NCI-H526 (cell line): ENCODE measurements at regions not wholly inside any gene's neighbourhood (a gene's known extent, or its start where the extent isn't known, plus 50 kb on each side); places are given as distances from the start of the nearest gene placed in this dataset.
A peak's percentile ranks its signal among the peaks of the same experiment; 100 is the strongest.

ENCODE experiments used
- DNase-seq, 2 experiments: peaks; one replicate each; lab custom pipeline; 2025; lab: John Stamatoyannopoulos, UW

DNA sequence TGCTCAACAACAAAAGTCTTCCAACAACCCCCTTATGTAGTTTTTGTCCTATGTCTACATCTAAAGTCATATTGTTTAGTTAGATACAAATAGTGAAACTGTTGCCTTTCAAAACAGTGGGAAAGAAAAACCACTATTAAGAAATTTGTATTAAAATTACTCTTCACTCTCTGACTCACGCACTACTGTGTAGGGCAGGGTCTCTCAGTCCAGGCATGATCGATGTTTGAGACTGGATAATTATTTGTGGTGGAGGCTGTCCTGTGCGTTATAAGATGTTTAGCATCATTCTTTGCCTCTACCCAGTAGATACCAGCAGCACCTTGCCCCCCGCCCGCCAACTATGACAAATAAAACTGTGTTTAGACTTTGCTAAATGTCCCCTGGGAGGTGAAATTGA is 369.4 kb upstream of the ZEB2 start:
- no peak for DNase-seq

DNA sequence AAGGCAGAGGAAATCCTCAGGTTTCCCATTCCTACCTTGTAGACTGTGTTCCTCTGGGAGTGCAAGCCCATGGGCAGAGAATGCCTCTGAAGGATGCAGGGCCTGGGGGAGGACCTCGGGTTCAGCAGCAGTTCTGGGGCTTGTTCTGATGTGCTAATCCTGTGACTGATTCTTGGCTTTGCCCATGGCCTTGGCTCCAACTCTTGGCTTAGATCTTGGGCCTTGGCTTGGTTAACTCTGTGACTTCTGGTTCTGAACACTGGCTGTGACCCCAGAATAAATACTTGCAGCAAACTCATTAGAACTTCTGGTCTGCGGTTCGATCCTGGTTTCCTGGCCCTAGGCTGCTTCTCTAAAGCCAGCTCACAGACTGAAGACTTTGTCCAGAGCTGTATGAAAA is 366.9 kb upstream of the ZEB2 start:
- no peak for DNase-seq

DNA sequence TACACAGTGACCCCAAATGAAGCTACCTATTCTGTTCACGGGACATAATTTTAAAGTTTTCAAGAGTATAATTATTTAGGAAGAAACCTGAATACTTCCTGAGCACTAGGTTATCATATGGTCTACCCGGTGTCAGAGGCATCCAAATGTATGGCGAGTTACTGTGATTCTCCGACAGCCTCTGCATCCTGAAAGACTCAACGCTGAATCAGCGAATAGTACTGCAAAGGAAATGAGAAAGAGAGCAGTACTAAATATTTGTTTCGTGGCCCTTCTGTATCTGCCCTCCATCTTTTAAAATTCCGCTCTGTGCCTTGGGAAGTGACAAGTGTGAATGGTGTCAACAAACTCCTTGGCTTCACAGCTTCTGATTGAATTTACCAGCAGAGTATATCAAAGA is 358.0 kb upstream of the ZEB2 start:
- DNase-seq, result no peak

DNA sequence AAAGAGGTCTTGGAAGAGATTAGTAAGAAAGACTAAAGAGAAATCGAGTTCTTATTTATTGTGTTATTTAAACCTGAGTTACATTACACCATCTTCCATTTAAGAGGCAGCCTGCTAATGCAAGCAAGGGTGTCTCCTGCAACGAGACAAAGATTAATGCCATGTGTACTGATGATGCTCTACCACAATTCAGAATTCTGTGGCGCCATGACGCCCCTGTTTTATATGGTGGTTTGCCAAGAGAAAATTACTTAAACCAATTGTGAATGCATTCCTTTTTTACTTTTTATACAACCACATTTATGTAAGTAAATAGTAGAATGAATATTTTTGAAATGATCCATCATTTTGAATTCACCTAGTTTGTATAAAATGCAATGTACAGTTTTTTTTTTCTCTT is 356.1 kb upstream of the ZEB2 start:
- no peak for DNase-seq

DNA sequence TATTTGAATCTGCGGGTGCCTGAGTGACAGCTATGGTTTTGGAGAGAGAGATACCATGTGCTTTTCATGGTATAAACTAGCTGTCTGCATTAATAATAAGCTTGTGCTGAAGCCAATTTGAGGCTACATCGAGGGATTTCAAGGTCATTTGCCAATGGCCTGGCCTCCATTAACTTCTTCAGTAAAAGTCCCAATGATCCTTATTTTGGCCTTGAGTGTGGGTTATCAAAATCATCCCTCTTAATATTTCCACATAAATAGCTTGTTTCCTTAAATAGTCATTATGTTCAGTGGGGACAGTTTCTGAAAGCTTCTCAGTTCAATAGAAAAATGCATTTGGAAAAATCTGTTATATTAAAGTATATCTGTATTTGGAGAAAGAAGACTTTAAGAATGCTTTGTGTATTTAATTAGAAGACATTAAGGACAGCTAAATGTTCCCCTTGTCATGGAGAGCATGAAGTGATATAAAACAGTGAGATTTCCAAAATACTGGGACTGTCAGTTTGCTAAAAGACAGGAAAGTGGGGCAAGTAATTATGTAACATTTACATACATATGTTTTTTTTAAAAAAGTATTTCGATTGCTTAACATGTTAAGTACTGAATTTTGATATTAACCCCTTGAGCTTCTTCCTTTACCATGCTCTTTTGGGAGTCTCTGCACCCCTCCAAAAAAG is 355.5 kb upstream of the ZEB2 start:
- DNase-seq, result no peak

DNA sequence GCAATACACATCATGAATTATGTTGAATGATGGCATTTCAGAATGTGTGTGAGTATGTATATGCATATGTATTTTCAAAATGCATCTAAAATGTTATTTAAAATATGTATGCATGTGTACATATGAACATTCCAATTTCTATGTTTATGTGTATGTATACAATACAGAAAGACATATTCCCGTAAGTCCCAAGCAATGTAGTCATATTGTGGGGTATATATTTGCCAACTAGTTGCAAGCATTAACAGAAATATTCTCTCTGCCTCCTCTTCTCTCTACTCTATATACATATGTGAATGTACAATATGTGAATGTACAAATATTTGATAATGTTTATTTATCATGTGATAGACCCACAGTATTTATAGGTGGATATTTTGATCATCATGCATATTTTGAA is 345.8 kb upstream of the ZEB2 start:
- no peak for DNase-seq

DNA sequence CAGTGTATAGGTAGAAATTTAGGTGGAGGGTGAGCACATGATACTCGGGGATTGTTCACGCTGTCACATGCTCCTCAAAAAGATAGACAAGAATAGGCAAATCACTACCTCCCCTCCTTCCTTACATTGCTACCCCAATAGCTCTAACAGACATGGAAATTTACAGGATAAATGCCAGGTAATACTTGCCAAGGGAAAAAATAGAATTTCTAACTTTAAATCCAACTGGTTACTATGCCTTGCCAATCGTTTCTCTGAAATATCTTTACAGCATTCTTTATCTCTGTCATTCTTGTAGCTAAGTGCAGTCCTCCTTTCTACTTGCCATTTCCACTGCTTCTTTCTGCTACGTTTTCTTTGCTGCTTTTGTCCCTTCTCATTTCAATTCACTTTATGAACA is 339.8 kb upstream of the ZEB2 start:
- no peak for DNase-seq

DNA sequence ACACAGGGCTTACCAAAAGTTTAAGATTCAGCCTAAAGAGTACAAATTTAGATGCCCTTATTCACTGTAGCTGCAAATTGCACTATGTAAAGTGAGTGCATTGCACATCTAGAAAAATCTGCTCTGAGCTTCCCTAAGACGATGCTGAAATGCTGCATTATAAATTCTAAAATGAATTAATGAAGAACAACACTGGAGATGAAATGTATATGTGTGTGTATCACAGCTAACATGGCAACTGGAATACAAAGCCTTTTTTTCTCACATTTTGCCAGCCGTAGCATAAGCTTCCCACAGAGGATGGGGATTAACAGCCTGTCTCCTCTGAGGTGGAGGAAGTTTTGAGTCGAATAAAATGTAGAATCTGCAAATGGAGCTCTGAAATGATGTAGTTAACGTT is 338.3 kb upstream of the ZEB2 start:
- no peak for DNase-seq

DNA sequence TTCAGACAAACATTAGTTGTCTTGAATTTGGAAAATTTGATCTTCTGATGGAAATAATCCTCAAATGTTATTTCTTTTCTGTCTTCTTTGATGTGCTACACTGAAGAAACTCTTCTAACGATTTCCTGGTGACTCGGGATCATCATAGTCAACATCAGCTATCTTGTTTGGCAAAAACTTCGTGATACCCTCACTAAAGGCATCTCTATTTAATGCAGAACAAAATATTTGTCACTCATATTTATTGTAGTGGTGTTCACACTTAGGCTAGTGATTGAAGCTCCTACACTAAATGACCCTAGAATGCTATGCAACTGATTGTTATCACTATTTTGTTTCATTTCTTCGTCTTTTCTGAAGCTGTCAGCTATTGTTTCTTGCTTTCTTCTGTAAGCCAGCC is 334.7 kb upstream of the ZEB2 start:
- no peak for DNase-seq

DNA sequence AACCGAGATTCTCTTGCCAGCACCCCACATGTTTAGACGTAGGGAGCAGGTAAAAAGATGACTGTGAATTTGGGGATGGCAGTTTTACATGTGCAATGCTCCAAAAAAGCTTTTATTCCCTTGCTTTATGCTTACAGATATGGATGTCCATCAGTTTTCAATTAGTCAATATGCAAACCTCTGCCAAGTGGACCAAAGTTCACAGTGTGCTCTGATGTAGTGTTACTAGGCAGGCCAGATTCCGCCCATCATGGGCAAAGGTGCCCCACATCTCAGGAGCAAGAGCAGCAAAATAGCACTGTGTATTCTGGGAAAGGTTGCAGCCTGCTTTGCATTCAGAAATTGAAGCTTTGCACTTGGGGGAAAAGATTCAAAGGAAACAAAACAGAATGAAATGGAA is 329.7 kb upstream of the ZEB2 start:
- DNase-seq, result peak in 1 of 2 experiments; percentile 16

DNA sequence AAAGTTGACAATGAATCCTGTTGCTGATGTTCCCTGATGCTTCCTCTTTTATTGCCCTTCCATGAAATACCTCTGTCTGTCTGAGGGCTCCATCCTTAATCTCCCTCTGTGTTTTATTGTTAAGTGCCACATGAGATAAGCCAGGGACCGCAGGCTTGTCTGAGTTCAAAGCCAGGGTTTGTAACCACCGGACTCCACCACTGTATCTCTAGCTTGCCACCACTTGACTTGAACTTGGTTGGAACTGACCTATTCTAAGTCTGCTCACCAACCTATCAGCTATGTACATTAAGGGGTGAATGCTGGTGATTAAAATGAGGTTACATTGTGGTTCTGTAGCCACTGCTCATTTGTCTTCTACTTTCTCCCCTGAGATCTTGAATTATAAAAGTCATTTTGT is 328.5 kb upstream of the ZEB2 start:
- no peak for DNase-seq

DNA sequence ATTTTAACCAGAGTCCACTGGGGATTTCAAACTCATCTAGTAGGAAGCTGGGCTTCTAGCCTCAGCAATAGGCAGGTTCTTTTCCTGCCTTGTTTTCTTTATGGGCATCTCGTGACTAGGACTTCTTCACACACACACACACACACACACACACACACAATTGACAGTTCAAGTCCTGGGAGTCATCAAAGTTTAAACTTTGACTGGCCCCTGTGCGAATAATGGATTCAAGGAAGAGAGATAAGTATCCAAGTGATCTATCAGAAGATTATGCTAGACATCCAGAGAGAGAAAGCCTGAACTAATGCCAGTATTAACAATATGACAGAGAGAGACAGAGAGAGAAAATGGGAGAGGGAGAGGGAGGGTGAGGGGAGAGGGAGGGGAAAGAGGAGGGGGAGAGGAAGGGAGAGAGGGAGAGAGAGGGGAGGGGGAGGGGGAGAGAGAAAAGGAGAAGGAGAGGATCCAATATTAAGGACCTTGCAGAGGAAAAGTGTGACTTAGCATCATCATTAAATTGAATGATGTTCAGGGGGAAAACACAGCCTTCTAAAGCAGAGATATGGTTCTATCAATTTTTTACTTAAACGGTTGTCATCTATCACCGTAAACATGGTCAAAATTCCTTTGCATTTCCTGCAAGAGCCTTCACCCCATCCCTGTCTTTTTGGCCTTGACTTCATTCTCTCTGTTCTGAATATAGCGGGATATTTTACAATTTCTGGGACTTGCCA is 327.6 kb upstream of the ZEB2 start:
- no peak for DNase-seq

DNA sequence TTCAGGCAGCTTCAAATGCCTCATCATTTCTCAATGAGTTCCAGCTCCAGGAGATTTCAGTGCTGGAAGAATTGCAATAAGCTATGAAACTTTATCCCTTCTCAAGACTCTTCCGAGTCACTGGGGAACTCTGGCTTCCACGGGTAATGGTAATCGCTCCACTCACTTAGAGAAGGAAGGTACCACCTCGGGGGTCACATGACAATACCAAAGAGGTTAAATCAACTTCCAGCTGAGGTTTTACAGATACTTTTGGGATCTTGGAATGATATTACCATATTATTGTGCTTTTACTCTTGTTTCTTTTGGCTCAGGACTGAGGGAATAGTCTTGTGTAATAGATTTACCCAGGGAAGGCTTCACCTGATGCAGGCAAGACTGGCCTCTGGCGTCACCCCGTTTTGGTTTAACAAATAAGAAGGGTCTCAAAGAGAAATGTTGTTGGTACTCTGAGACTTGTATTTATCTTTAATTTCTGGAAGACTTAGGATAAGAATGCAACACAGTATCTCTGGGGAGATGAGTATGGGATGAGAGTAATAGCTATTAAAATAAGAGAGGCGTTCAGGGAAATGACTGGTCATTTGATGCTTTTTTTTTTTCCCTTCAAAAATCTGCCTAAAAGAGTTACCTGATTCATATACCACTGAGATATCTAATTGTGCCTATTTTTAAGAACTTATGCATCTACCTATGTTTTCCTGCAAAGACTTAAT is 316.9 kb upstream of the ZEB2 start:
- DNase-seq, result no peak

DNA sequence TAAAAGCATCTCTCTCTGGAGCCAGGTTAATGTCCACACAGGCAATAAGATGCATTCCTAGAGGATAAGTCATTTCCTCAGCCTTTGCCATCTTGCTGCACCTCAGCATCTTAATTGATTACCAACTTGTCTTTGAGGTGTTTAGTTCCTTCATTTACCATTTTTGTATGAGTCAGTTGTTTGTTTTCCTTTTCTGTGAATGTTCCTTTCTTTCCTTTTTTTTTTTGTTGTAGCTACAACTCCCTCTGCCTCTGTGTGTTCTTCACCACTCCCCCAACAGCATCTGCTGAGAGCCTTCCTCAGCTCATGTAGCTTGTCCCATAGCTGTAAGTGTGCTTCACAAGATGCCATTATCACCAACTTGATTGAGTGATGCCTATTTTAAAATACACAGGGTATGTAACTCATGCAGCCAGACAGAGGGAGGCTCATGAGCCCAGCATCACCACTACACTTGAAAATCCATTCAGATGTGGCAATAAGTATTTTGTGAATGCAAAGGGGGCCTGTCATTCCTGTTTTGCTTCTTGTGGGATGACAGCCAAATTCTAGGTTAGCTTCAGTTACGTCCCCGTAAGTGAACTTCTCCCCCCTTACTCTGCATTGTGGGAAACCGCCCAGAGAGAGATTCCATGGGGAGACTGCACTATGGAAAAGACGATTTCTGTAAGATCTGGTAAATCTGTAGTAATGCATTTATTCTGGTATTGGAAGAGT is 315.9 kb upstream of the ZEB2 start:
- no peak for DNase-seq

DNA sequence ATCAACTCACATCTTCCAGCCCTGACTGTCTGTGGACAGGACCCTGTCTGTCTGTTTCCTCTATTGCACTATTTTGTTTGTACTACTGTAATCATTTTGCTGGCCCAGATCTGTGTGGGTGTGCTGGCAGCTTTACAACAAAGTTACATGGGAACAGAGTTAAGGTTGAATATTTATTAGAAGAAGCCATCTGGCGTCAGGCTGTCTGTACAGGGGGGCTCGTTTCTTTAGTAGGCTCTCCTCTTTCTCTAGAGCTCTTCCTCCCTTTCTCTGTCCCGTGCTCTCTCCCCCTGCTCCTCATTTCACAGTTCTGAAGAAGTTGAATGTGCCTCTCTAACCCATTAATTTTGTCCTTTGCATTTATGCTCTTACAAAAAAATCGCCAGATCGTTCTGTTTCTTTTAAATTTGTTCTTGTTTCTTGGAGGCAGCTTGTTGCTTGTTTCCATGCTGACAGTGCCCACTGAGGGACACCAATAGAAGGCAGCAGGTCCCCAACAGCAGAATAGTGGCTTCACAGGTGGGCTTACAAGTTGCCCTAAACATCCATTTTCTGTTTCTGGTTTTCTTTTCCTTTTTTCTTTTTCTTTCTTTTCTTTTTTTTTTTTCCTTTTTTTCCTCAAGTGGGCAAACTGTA is 315.2 kb upstream of the ZEB2 start:
- peak in 1 of 2 experiments; percentile 8 for DNase-seq

DNA sequence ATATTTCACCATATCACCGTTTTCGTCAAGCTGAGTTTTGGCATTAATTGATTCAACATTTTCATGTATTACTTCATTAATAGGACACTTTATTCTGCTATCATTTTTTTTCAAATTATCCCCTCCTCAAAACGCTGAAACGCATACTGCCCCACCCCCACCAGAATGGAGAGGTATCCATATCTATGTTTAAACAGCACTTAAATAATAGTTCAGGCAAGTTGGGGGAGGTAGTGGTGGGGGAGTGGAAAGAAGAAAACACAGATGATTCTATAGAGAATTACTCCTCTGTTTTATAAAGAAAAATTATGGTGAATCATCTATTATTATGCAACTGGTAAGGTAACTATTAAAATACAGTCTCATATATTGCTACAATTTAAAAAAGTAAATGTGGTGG is 314.4 kb upstream of the ZEB2 start:
- no peak for DNase-seq

DNA sequence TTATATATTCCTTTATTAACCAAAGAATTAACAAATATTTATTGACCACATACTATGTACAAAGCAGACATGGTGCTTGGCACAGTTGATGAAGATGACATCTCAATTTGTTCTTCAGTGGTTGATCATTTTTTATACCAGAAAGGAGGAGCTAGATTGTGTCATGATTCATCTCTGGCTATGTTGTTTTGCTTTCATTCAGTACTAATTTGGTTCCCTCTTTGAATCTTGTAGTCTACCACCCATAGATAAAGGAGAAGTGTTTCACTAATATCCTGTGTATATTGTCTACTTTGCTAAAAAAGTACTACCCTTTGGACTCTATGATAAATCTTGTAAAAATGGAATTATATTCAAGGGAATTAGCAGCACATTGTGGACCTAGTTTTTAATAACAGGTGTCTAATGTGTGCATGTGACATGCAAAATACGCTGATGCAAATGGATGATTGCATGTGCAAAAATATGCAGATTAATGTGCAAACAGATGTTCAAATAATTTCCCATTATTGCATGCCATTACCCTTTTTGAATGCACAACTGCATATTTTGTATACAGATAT is 313.2 kb upstream of the ZEB2 start:
- DNase-seq, result peak in 1 of 2 experiments; percentile 23

DNA sequence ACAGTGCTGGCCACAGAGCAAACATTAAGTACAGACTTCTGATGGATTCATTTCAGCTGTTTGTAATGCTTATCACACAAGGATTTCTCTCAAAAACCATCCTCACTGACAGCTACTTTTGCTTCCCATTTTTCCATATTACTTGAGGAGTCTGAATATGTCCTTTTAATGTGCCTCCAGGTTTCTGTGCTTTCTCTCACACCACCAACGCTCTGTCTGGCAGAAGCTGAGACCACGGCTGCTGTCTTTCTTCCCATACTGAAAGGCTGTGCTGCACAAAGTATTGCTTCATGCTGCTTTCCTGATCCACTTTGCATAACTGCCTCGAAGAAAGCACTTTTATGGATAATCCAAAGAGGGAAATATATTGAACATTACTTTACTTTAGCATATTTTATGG is 312.1 kb upstream of the ZEB2 start:
- DNase-seq, result peak in 1 of 2 experiments; percentile 25

DNA sequence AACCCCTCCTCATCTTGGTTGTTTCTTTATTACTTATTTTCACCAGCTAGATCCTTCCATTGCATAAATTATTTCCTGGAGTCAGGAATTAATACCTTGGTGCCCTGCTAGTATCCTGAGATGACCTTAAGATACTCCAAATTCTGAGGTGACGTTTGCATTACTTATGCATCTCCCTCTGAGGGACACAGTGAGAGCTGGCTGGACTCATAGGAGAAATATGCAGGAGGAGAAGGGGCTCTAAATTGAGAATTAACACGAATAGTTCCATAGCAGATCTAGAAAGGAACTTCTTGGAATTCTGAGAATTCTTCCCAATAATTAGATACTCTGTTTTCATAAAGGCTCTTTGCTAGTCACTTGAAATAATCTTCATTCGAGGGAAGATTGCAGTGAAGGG is 310.6 kb upstream of the ZEB2 start:
- no peak for DNase-seq

DNA sequence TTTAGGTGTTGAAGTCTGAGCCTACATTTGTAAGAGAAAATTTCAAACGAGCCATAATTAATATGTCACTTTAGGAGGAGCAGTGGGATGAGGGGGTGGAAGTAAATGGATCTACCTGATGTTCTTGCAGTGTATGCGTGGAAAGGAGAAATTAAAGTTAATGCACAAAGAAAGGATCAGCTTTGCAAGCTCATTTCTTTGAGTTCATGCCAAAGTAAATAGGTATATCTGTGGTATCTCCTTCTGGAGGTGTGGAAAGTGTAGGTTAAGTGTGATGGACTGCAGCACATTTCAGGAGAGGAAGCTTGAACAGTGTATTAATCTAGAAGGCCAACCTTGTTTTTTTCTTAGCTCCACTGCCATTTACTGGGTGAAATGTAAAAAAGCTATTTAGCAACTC is 307.5 kb upstream of the ZEB2 start:
- no peak for DNase-seq

DNA sequence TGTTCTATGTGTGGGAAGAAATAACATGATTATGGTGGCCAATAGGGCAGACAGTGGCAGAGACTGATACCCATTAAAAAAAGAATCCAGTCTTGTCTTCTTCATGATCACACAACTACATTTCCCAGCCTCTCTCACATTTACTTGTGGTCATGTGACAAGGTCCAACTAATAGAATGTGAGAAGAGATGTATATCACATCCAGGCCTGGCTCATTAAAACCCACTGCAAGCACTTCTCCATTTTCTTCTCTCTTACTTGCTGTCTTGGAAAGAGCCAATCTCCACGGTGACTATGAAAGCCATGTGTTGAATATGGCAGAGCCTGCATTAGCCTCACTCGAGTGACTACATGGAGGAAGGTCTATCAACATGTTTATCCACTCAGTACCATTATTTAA is 306.2 kb upstream of the ZEB2 start:
- no peak for DNase-seq
